Fibroblast of mammary gland (primary cell): ENCODE measurements at regions not wholly inside any gene's neighbourhood (a gene's known extent, or its start where the extent isn't known, plus 50 kb on each side); places are given as distances from the start of the nearest gene placed in this dataset.

Source experiments
- DNase-seq: peaks from one replicate; pipeline ENCODE4 v3.0.0-alpha.2; 2010; ENCODE audit warnings: low read depth
- H3K4me3 ChIP-seq: 2 replicates; pipeline ENCODE4 v1.5.1; 2011; ENCODE audit warnings: low read depth, mild to moderate bottlenecking, low read length, moderate library complexity; ENCODE audit not compliant: control insufficient read depth
- CTCF ChIP-seq: conservative IDR thresholded peaks from 2 replicates; pipeline ENCODE4 v1.5.1; 2011; ENCODE audit warnings: low read depth, low read length, inconsistent platforms; ENCODE audit not compliant: control insufficient read depth, insufficient read depth

GRCh38 chr21:19261731-19262376, 858.3 kb upstream of the TMPRSS15 start:
- no peak for DNase-seq
- TF ChIP-seq CTCF: no peak
- no peak overlapping the region for H3K4me3 ChIP-seq

GRCh38 chr21:19266636-19267035, 863.1 kb upstream of the TMPRSS15 start:
- TF ChIP-seq CTCF: no peak
- DNase-seq: no peak

GRCh38 chr21:19268686-19269085, 865.1 kb upstream of the TMPRSS15 start:
- no peak overlapping the region for H3K4me3 ChIP-seq
- TF ChIP-seq CTCF: no peak

More at GRCh38 chr21:19266636-19267035, 863.1 kb upstream of the TMPRSS15 start:
- H3K4me3 ChIP-seq: no peak overlapping the region

GRCh38 chr21:19275065-19275464, 871.5 kb upstream of the TMPRSS15 start:
- DNase-seq: no peak
- no peak overlapping the region for H3K4me3 ChIP-seq
- no peak for TF ChIP-seq CTCF

More at GRCh38 chr21:19268686-19269085, 865.1 kb upstream of the TMPRSS15 start:
- no peak for DNase-seq

GRCh38 chr21:19276665-19277064, 873.1 kb upstream of the TMPRSS15 start:
- DNase-seq: no peak
- no peak overlapping the region for H3K4me3 ChIP-seq
- TF ChIP-seq CTCF: no peak

GRCh38 chr21:19286876-19287275, 883.3 kb upstream of the TMPRSS15 start:
- no peak for TF ChIP-seq CTCF
- H3K4me3 ChIP-seq: no peak overlapping the region
- DNase-seq: no peak

- DNase-seq: no peak
- TF ChIP-seq CTCF: no peak
- no peak overlapping the region for H3K4me3 ChIP-seq
Measured at GRCh38 chr21:19290328-19290727, 886.7 kb upstream of the TMPRSS15 start.
